GM12874 (cell line): ENCODE measurements at regions not wholly inside any gene's neighbourhood (a gene's known extent, or its start where the extent isn't known, plus 50 kb on each side); places are given as distances from the start of the nearest gene placed in this dataset.

Source experiments
- TF ChIP-seq, protein P1 (sequence below): IDR thresholded peaks from 2 replicates; pipeline ENCODE4 v1.5.1; 2011; ENCODE audit warnings: low read depth, mild to moderate bottlenecking, control low read depth, low read length, moderate library complexity; ENCODE audit not compliant: insufficient read depth

DNA sequence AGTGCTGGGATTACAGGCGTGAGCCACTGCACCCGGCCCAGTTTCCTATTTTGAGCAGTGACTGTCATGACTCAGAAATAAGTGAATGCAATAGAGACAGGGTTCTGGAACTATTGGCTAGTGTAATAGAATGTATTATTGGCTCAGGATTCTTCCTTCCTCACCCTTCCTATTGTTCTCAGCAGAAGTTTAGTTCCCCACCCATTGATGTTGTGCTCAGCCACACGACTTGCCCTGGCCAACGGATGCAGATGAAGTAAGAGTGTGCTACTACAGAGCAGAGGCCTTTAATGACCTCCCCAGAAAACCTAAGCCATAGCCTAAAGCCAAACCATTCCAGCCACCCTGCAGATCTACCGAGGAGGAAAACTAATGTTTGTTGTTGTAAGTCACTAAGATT is 287.9 kb downstream of the AGTPBP1 start:
- TF ChIP-seq, protein P1, sequence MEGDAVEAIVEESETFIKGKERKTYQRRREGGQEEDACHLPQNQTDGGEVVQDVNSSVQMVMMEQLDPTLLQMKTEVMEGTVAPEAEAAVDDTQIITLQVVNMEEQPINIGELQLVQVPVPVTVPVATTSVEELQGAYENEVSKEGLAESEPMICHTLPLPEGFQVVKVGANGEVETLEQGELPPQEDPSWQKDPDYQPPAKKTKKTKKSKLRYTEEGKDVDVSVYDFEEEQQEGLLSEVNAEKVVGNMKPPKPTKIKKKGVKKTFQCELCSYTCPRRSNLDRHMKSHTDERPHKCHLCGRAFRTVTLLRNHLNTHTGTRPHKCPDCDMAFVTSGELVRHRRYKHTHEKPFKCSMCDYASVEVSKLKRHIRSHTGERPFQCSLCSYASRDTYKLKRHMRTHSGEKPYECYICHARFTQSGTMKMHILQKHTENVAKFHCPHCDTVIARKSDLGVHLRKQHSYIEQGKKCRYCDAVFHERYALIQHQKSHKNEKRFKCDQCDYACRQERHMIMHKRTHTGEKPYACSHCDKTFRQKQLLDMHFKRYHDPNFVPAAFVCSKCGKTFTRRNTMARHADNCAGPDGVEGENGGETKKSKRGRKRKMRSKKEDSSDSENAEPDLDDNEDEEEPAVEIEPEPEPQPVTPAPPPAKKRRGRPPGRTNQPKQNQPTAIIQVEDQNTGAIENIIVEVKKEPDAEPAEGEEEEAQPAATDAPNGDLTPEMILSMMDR, result no peak

DNA sequence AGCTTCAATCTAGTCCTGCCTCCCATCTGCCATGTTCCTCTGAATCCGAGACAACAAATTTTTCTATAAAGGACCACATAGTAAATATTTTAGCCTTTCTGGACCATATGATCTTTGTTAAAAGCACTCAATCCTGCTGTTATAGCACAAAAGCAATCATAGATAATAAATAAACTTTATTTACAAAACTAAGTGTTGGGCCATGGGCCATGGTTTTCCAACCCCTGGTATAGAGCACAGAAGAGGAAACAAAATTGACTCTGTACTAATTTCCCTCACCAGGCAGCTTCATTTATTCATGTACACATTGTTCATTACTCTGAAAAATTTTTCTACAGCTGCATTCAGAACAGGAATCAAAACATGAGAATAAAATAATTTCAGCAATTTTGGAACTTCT is 288.9 kb downstream of the AGTPBP1 start:
- TF ChIP-seq, protein P1, result no peak

- TF ChIP-seq, protein P1, result no peak
Observed at GRCh38 chr9:85451680-85452079, 290.1 kb downstream of the AGTPBP1 start.

GRCh38 chr9:85445887-85446286 is 295.9 kb downstream of the AGTPBP1 start:
- TF ChIP-seq, protein P1, result no peak

DNA sequence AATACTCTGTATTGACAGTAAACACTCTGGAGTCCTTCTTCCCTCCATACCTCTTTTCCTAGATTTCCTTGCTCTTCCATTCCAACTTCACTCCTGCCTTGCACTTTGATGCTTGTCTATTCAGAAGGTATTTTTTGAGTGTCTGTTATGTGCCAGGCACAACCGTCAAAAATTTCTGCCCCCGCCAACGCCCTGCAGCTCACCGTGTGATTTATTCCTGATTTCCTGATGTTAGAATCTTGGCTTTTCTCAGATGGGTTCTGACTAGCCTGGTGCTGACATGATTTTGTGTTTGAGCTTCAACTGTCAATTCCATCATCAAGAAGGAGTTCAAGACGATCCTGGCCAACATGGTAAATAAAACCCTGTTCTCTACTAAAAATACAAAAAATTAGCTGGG is 297.5 kb downstream of the AGTPBP1 start:
- TF ChIP-seq, protein P1, result no peak

DNA sequence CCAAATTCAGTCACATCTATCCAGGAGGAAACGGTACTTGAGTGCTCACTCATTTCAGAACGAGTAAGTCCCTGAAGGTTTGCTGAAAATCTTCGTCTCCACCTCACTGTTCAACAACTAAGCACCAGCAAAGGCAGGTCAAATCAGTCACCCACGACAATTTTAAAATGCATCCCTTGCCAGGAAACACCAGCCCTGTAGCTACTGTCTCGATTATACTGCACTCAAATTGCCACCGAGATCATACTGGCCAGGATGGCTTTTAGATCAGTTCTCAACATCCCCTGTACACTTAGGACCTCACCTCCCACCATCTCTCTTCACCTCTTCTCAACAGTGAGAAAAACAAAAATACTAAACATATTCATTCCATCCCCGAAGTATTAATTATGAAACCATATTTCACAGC is 298.6 kb downstream of the AGTPBP1 start:
- TF ChIP-seq, protein P1, result no peak

DNA sequence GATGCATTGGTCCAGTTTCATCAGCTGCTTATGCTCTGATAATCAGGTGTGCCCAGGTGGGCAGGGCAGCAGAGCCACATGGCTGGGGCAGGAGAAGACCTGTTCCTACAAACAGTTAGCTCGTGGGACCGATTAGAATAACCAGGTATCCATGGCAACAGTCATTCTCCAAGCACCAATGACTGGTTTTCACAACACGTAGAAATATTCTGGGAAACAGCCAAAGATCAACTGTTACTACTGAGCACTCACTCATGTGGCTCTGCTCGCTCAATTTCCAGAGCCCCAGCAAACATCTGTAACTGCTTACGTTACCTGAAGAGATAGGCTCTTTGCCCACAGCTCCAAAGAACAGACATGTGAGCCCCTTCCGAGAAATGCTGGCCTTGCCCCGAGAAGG is 302.0 kb downstream of the AGTPBP1 start:
- TF ChIP-seq, protein P1, result no peak

DNA sequence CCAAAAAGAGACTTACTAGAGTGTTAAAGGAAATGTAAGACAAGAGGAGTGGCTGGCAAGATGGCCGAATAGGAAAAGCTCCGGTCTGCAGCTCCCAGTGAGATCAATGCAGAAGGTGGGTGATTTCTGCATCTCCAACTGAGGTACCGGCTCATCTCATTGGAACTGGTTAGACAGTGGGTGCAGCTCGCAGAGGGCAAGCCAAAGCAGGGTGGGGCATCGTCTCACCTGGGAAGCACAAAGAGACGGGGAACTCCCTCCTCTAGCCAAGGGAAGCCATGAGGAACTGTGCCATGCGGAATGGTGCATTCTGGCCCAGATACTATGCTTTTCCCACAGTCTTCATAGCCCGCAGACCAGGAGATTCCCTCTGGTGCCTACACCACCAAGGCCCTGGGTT is 308.7 kb downstream of the AGTPBP1 start:
- TF ChIP-seq, protein P1, result no peak
